ENCODE measurements at regions not wholly inside any gene's neighbourhood (a gene's known extent, or its start where the extent isn't known, plus 50 kb on each side); places are given as distances from the start of the nearest gene placed in this dataset.

- no peak for DNase-seq (ENCODE audit: low spot score)
- CTCF ChIA-PET: interaction anchor here (1.2 kb wide), 1 partner anchor 247 kb away, joined by 3 read pairs; no protein-coding TSS in a partner anchor
- H3K36me3 Mint-ChIP-seq: peaks cover 2% of the 10 kb centered on the region; the same call in 1 of the 2 replicates
- H3K27ac Mint-ChIP-seq: no peak overlapping the region
- H3K4me1 Mint-ChIP-seq: no peaks in the 10 kb centered on the region
- no peak overlapping the region for H3K4me3 Mint-ChIP-seq
- POLR2A ChIA-PET: no interaction called here
- no peak for TF ChIP-seq ERG (CRISPR knock-in tag; IDR thresholded peaks at IDR 0.05)
- no peak for TF ChIP-seq NR3C1 (CRISPR knock-in tag; conservative IDR thresholded peaks at IDR 0.05; ENCODE audit: low read depth)
- no peak for TF ChIP-seq KAT7 (CRISPR knock-in tag; IDR thresholded peaks at IDR 0.05; ENCODE audit: borderline replicate concordance)
- no peak for TF ChIP-seq ZNF138 (CRISPR knock-in tag; conservative IDR thresholded peaks at IDR 0.05)
- no peak for TF ChIP-seq E2F1 (CRISPR knock-in tag; IDR thresholded peaks at IDR 0.05)
- TF ChIP-seq ZSCAN18 (CRISPR knock-in tag; IDR thresholded peaks at IDR 0.05): no peak
- TF ChIP-seq CDX4 (CRISPR knock-in tag; IDR thresholded peaks at IDR 0.05; ENCODE audit: borderline replicate concordance): no peak
- TF ChIP-seq AFF4 (CRISPR knock-in tag; IDR thresholded peaks at IDR 0.05; ENCODE audit: borderline replicate concordance): no peak
- no peak for TF ChIP-seq ETV6 (CRISPR knock-in tag; IDR thresholded peaks at IDR 0.05)
- TF ChIP-seq GTF2I (CRISPR knock-in tag; conservative IDR thresholded peaks at IDR 0.05): no peak
- no peaks in the 10 kb centered on the region; the same call in 1 of the 2 replicates for H3K27me3 Mint-ChIP-seq (ENCODE audit: low read depth)
- H3K9me3 Mint-ChIP-seq: peaks cover 31% of the 10 kb centered on the region
- no peak for ATAC-seq
Measured at GRCh38 chr20:48102076-48102787, 317.0 kb upstream of the SULF2 start.

GRCh38 chr20:48100483-48100882 is 315.2 kb upstream of the SULF2 start:
- DNase-seq (ENCODE audit: low spot score): no peak
- ChIA-PET CTCF (no interaction called here), POLR2A (no interaction called here)
- H3K27ac Mint-ChIP-seq: no peak overlapping the region
- TF ChIP-seq ATF3 (CRISPR knock-in tag; conservative IDR thresholded peaks at IDR 0.05): no peak
- TF ChIP-seq USF2 (CRISPR knock-in tag; IDR thresholded peaks at IDR 0.05): peak; percentile 39; the same call in 1 of the 2 replicates
- no peak for TF ChIP-seq SMAD3 (CRISPR knock-in tag; IDR thresholded peaks at IDR 0.05; ENCODE audit: borderline replicate concordance)
- H3K4me3 Mint-ChIP-seq: no peak overlapping the region
- H3K9me3 Mint-ChIP-seq: peaks cover 15% of the 10 kb centered on the region
- no peaks in the 10 kb centered on the region for H3K36me3 Mint-ChIP-seq
- H3K27me3 Mint-ChIP-seq (ENCODE audit: low read depth): peaks cover 3% of the 10 kb centered on the region; the same call in 1 of the 2 replicates
- no peaks in the 10 kb centered on the region for H3K4me1 Mint-ChIP-seq
- ATAC-seq: no peak
